ENCODE measurements at regions not wholly inside any gene's neighbourhood (a gene's known extent, or its start where the extent isn't known, plus 50 kb on each side); places are given as distances from the start of the nearest gene placed in this dataset.

DNA sequence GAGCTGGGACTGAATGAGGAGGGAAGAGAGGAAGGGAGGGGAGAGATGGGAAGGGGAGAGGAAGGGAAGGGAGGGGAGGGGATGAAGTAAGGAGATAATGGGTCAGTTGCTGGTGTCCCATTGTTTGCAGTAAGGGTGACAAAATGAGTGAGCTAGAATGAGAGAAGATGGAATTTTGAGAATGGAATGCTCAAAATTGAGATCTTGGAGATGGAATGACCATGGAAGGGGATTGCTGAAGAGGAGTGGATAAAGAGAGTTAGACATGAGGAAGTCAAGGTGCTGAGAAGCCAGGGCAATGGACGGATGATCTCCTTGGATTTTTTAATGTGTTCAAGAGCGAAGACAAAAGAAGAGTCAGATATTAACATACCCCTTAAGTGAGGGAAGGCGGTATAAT lies 80.5 kb upstream of the SSTR4 start:
- TF ChIP-seq, protein P1, sequence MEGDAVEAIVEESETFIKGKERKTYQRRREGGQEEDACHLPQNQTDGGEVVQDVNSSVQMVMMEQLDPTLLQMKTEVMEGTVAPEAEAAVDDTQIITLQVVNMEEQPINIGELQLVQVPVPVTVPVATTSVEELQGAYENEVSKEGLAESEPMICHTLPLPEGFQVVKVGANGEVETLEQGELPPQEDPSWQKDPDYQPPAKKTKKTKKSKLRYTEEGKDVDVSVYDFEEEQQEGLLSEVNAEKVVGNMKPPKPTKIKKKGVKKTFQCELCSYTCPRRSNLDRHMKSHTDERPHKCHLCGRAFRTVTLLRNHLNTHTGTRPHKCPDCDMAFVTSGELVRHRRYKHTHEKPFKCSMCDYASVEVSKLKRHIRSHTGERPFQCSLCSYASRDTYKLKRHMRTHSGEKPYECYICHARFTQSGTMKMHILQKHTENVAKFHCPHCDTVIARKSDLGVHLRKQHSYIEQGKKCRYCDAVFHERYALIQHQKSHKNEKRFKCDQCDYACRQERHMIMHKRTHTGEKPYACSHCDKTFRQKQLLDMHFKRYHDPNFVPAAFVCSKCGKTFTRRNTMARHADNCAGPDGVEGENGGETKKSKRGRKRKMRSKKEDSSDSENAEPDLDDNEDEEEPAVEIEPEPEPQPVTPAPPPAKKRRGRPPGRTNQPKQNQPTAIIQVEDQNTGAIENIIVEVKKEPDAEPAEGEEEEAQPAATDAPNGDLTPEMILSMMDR (IDR thresholded peaks at IDR 0.05): no peak
- TF ChIP-seq POLR2A (IDR thresholded peaks at IDR 0.05): no peak

Measured in heart left ventricle (tissue), 13 donors.